Natural killer cell treated with Interleukin-12 subunit alpha and Interleukin-12 subunit beta and Interleukin-15 and Interleukin-18, amount 100 ng/mL, for 72 hours (primary cell): ENCODE measurements at regions not wholly inside any gene's neighbourhood (a gene's known extent, or its start where the extent isn't known, plus 50 kb on each side); places are given as distances from the start of the nearest gene placed in this dataset.

Source experiments
- ATAC-seq, 2 donors: fragments of 150-1000 bp; cut with Tn5 transposase in 1 of 2; sonication (Bioruptor Pico), chemical (Tn5 transposase) in 1 of 2; 2 replicates each; pipeline ENCODE4 v1.10.0; 2021
- DNase-seq: peaks from one replicate; pipeline ENCODE4 v3.0.0; 2022; ENCODE audit warnings: low spot score
- H3K27ac Mint-ChIP-seq, 2 donors: 1 replicate in 1 of 2; 2 replicates in 1 of 2; pipeline ENCODE4 v1.8.0; 2022; ENCODE audit warnings: mixed read lengths in 2 of 2, mild to moderate bottlenecking in 1 of 2, moderate library complexity in 1 of 2
- H3K27me3 Mint-ChIP-seq, 2 donors: 1 replicate in 1 of 2; 2 replicates in 1 of 2; pipeline ENCODE4 v1.8.0; 2022; ENCODE audit warnings: mixed read lengths in 2 of 2
- H3K36me3 Mint-ChIP-seq: one replicate; pipeline ENCODE4 v1.8.0; 2022; ENCODE audit warnings: mixed read lengths
- H3K4me1 Mint-ChIP-seq, 2 donors: 1 replicate in 1 of 2; 2 replicates in 1 of 2; pipeline ENCODE4 v1.8.0; 2022; ENCODE audit warnings: low read depth in 2 of 2, mixed read lengths in 2 of 2, mild to moderate bottlenecking in 1 of 2
- H3K4me3 Mint-ChIP-seq: one replicate; pipeline ENCODE4 v1.8.0; 2022; ENCODE audit warnings: mixed read lengths
- H3K9me3 Mint-ChIP-seq: 2 replicates; pipeline ENCODE4 v1.8.0; 2022; ENCODE audit warnings: mixed read lengths

DNA sequence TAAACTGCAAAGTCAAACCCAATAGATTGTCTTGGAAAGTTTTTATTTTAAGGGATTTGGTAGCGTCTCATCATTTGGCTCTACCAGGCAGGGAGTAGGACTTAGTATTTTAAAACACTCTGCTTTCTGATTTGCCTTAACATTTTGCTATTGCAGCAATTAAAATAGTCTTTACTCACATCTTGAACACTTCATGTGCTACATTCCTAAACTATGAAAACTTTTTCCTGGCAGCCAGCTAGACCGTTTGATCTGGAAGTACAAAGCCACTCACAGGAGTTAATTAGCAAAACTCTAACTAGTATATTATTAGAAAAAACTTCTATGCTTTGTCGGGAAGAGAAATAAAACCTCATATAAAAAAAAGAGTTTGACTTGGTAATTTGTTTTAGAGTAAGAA, 111.4 kb downstream of the TFPI2 start:
- ATAC-seq, result no peak
- DNase-seq, result no peak
- Mint-ChIP-seq H3K36me3 (no peaks in the 10 kb centered on the region), H3K27me3 (no peaks in the 10 kb centered on the region), H3K27ac (no peak overlapping the region), H3K4me3 (no peak overlapping the region), H3K4me1 (no peaks in the 10 kb centered on the region), H3K9me3 (peaks cover 4% of the 10 kb centered on the region)

DNA sequence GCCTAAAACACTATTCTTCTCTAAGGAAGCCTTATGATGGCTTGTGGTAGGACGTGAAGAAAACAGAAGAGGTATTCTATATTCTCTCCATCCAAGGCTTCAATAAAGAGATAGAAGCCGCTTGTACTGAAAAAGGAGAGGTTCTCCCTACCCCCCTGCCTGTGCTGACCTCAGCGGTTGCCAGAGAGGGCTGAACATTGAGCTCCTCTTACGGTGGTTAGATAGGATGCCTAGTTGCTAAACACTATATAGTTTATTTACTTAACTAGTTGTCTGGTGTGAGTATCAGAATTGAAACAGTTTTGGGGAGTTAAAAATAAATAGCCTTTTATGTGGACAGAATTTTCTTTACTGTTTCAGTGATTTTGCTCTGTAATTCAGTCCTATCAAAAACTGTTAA, 112.2 kb downstream of the TFPI2 start:
- no peak overlapping the region for H3K4me3 Mint-ChIP-seq
- H3K4me1 Mint-ChIP-seq, result no peaks in the 10 kb centered on the region
- no peak for ATAC-seq
- H3K27ac Mint-ChIP-seq, result no peak overlapping the region
- H3K36me3 Mint-ChIP-seq, result no peaks in the 10 kb centered on the region
- no peaks in the 10 kb centered on the region for H3K27me3 Mint-ChIP-seq
- DNase-seq, result no peak
- H3K9me3 Mint-ChIP-seq, result peaks cover 4% of the 10 kb centered on the region

DNA sequence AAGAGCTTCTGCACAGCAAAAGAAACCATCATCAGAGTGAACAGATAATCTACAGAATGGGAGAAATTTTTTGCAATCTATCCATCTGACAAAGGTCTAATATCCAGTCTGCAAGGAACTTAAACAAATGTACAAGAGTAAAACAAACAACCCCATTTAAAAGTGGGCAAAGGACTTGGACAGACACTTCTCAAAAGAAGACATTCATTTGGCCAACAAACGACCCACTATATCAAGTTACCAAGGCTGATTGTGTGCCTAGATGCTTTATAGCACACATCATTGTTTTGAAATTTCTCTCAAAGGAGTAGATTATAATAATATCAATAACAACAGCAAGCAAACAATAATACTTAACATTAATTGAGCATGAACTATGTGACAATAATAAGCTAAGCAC, 117.1 kb downstream of the TFPI2 start:
- Mint-ChIP-seq H3K27me3 (no peaks in the 10 kb centered on the region), H3K27ac (no peak overlapping the region), H3K4me1 (no peaks in the 10 kb centered on the region), H3K36me3 (no peaks in the 10 kb centered on the region), H3K4me3 (no peak overlapping the region), H3K9me3 (peaks cover 10% of the 10 kb centered on the region)
- DNase-seq, result no peak
- no peak for ATAC-seq

DNA sequence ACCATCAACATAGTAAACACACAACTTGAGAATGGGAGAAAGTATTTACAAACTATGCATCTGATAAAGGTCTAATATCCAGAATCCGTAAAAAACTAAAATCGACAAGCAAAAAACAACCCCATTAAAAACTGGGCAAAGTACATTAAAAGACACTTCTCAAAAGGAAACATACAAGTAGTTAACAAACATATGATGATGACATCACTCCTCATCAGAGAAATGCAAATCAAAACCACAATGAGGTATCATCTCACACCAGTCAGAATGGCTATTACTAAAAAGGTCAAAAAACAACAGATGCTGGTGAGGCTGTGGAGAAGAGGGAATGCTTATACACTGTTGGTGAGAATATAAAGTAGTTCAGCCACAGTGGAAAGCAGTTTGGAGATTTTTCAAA, 125.1 kb downstream of the TFPI2 start:
- H3K9me3 Mint-ChIP-seq, result peaks cover 7% of the 10 kb centered on the region
- DNase-seq, result no peak
- no peak overlapping the region for H3K4me3 Mint-ChIP-seq
- H3K27ac Mint-ChIP-seq, result no peak overlapping the region
- H3K27me3 Mint-ChIP-seq, result no peaks in the 10 kb centered on the region
- H3K4me1 Mint-ChIP-seq, result no peaks in the 10 kb centered on the region
- no peaks in the 10 kb centered on the region for H3K36me3 Mint-ChIP-seq
- ATAC-seq, result no peak

- no peak for ATAC-seq
- Mint-ChIP-seq H3K4me1 (no peaks in the 10 kb centered on the region), H3K4me3 (no peak overlapping the region), H3K9me3 (peaks cover 6% of the 10 kb centered on the region), H3K36me3 (no peaks in the 10 kb centered on the region), H3K27ac (no peak overlapping the region), H3K27me3 (no peaks in the 10 kb centered on the region)
- DNase-seq, result no peak
Observed at GRCh38 chr7:93758631-93759030, 131.9 kb downstream of the TFPI2 start.

- Mint-ChIP-seq H3K4me3 (no peak overlapping the region), H3K4me1 (no peaks in the 10 kb centered on the region), H3K36me3 (no peaks in the 10 kb centered on the region), H3K9me3 (peaks cover 6% of the 10 kb centered on the region), H3K27ac (no peak overlapping the region), H3K27me3 (no peaks in the 10 kb centered on the region)
- DNase-seq (no peak), ATAC-seq (no peak)
Observed at GRCh38 chr7:93757426-93757825, 133.1 kb downstream of the TFPI2 start.

- H3K9me3 Mint-ChIP-seq, result peaks cover 6% of the 10 kb centered on the region
- H3K4me1 Mint-ChIP-seq, result no peaks in the 10 kb centered on the region
- no peaks in the 10 kb centered on the region for H3K27me3 Mint-ChIP-seq
- no peak overlapping the region for H3K27ac Mint-ChIP-seq
- no peaks in the 10 kb centered on the region for H3K36me3 Mint-ChIP-seq
- no peak for DNase-seq
- ATAC-seq, result no peak
- no peak overlapping the region for H3K4me3 Mint-ChIP-seq
Observed at GRCh38 chr7:93756890-93757289, 133.7 kb downstream of the TFPI2 start.

GRCh38 chr7:93751421-93751820, 139.1 kb downstream of the TFPI2 start:
- DNase-seq (no peak), ATAC-seq (no peak)
- Mint-ChIP-seq H3K27me3 (no peaks in the 10 kb centered on the region), H3K36me3 (no peaks in the 10 kb centered on the region), H3K4me3 (no peak overlapping the region), H3K4me1 (no peaks in the 10 kb centered on the region), H3K9me3 (peaks cover 3% of the 10 kb centered on the region), H3K27ac (no peak overlapping the region)

GRCh38 chr7:93750986-93751385, 139.6 kb downstream of the TFPI2 start:
- ATAC-seq (no peak), DNase-seq (no peak)
- peaks cover 3% of the 10 kb centered on the region for H3K9me3 Mint-ChIP-seq
- H3K4me3 Mint-ChIP-seq, result no peak overlapping the region
- no peak overlapping the region for H3K27ac Mint-ChIP-seq
- no peaks in the 10 kb centered on the region for H3K36me3 Mint-ChIP-seq
- no peaks in the 10 kb centered on the region for H3K4me1 Mint-ChIP-seq
- H3K27me3 Mint-ChIP-seq, result no peaks in the 10 kb centered on the region

- Mint-ChIP-seq H3K36me3 (no peaks in the 10 kb centered on the region), H3K4me3 (no peak overlapping the region), H3K27ac (no peak overlapping the region), H3K4me1 (no peaks in the 10 kb centered on the region), H3K9me3 (peaks cover 3% of the 10 kb centered on the region), H3K27me3 (no peaks in the 10 kb centered on the region)
- DNase-seq (no peak), ATAC-seq (no peak)
Observed at GRCh38 chr7:93747019-93747418, 143.5 kb downstream of the TFPI2 start.

GRCh38 chr7:93739424-93739823, 151.1 kb downstream of the TFPI2 start:
- H3K9me3 Mint-ChIP-seq, result peaks cover 3% of the 10 kb centered on the region
- ATAC-seq (no peak), DNase-seq (no peak)
- no peak overlapping the region for H3K27ac Mint-ChIP-seq
- H3K4me3 Mint-ChIP-seq, result no peak overlapping the region
- H3K4me1 Mint-ChIP-seq, result no peaks in the 10 kb centered on the region
- H3K27me3 Mint-ChIP-seq, result no peaks in the 10 kb centered on the region
- H3K36me3 Mint-ChIP-seq, result no peaks in the 10 kb centered on the region

- Mint-ChIP-seq H3K9me3 (peaks cover 3% of the 10 kb centered on the region), H3K36me3 (no peaks in the 10 kb centered on the region), H3K4me1 (no peaks in the 10 kb centered on the region), H3K27me3 (no peaks in the 10 kb centered on the region), H3K4me3 (no peak overlapping the region), H3K27ac (no peak overlapping the region)
- ATAC-seq (no peak), DNase-seq (no peak)
Observed at GRCh38 chr7:93737953-93738352, 152.6 kb downstream of the TFPI2 start.

DNA sequence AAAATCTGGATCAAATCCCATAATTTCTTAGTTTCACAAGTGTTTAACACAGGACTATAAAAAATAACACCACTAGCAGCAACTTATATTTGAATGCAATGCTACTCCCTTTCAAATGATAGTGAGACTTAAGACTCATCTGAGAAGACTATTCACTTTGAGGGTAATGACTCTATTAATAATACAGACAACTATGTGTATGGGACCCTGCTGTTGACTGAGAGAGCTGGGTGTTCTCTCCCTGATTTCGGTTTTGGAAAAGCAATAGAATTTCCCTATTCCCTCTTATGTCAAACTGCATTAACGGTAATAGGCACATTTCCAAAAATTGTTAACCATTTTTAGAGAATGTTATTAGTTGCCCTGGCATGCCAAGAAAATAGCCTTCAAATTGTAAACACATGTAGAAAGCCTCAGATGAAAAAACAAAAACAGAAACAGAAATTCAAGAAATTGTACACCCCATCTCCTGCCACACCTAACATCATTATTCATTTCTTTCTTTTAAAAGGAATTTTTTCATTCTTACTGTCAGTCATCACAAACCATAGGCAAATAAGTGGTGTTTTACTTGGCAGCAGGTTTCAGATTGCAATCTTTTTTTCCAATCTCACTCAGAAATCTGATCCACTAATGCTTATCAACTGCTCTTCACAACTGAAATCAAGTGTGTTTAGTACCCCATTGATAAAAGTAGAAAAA, 153.7 kb downstream of the TFPI2 start:
- Mint-ChIP-seq H3K27me3 (no peaks in the 10 kb centered on the region), H3K9me3 (peaks cover 3% of the 10 kb centered on the region), H3K4me1 (no peaks in the 10 kb centered on the region), H3K36me3 (no peaks in the 10 kb centered on the region), H3K4me3 (no peak overlapping the region), H3K27ac (no peak overlapping the region)
- ATAC-seq (no peak), DNase-seq (no peak)

DNA sequence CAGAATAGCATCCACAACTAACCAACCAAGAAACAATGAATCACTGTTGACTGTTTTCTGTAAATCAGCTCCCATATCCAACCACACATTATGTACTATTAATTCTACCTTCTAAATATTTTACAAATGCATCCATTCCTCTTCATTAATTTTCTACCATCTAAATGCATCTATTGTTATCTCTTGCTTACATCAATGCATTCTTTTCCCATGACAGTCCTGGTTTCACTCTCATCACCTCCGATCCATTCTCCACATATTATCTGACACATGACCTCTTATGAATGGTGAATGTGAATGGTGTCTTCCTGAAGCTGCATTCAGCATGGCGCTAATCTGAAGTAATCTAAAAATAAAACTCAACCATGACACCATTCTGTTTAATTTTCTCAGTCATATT, 153.8 kb upstream of the CALCR start:
- Mint-ChIP-seq H3K36me3 (no peaks in the 10 kb centered on the region), H3K9me3 (peaks cover 3% of the 10 kb centered on the region), H3K27ac (no peak overlapping the region), H3K4me3 (no peak overlapping the region), H3K27me3 (peaks cover 3 to 6% of the 10 kb centered on the region in 2 donors), H3K4me1 (no peaks in the 10 kb centered on the region)
- ATAC-seq (no peak), DNase-seq (no peak)

DNA sequence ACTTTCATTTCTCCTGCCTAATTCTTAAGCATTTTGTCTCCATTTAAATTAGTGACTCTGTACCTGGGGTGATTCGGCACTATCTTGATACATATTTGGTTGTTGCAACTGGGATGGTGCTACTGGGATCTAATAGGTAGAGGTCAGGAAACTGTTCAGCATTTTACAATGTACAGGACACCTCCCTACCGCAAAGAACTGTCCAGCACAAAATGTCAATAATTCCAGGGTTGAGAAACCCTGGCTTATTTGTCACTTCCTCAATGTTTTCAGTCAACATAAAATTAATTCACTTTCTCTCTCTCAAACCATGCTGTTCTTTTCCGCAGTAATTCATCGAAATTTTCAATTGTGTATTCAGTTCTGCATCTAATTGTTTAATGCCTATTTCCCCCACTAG, 151.4 kb upstream of the CALCR start:
- Mint-ChIP-seq H3K9me3 (peaks cover 3% of the 10 kb centered on the region), H3K27ac (no peak overlapping the region), H3K36me3 (no peaks in the 10 kb centered on the region), H3K4me1 (no peaks in the 10 kb centered on the region), H3K4me3 (no peak overlapping the region), H3K27me3 (peaks cover 3 to 6% of the 10 kb centered on the region in 2 donors)
- ATAC-seq (no peak), DNase-seq (no peak)
